ENCODE measurements at regions not wholly inside any gene's neighbourhood (a gene's known extent, or its start where the extent isn't known, plus 50 kb on each side); places are given as distances from the start of the nearest gene placed in this dataset.

GRCh38 chr2:225920621-225921220 lies 521.2 kb downstream of the NYAP2 start:
- Mint-ChIP-seq H3K27me3 (peaks cover 4% of the 10 kb centered on the region), H3K27ac (no peak overlapping the region), H3K9me3 (peaks cover 10% of the 10 kb centered on the region), H3K4me3 (no peak overlapping the region), H3K4me1 (no peaks in the 10 kb centered on the region), H3K36me3 (no peaks in the 10 kb centered on the region)
- DNase-seq: no peak

- Mint-ChIP-seq H3K4me3 (no peak overlapping the region), H3K9me3 (peaks cover 11% of the 10 kb centered on the region), H3K4me1 (no peaks in the 10 kb centered on the region), H3K36me3 (no peaks in the 10 kb centered on the region), H3K27ac (no peak overlapping the region), H3K27me3 (peaks cover 4% of the 10 kb centered on the region)
- DNase-seq: no peak
Measured at GRCh38 chr2:225916692-225917091, 517.2 kb downstream of the NYAP2 start.

GRCh38 chr2:225911019-225911418 lies 511.5 kb downstream of the NYAP2 start:
- H3K27me3 Mint-ChIP-seq: no peaks in the 10 kb centered on the region
- H3K4me3 Mint-ChIP-seq: no peak overlapping the region
- no peak overlapping the region for H3K27ac Mint-ChIP-seq
- no peaks in the 10 kb centered on the region for H3K4me1 Mint-ChIP-seq
- H3K36me3 Mint-ChIP-seq: no peaks in the 10 kb centered on the region
- H3K9me3 Mint-ChIP-seq: peaks cover 3% of the 10 kb centered on the region
- no peak for DNase-seq

GRCh38 chr2:225895126-225895525 lies 495.6 kb downstream of the NYAP2 start:
- Mint-ChIP-seq H3K4me1 (no peaks in the 10 kb centered on the region), H3K4me3 (no peak overlapping the region), H3K36me3 (no peaks in the 10 kb centered on the region), H3K27ac (no peak overlapping the region), H3K27me3 (peaks cover 35% of the 10 kb centered on the region), H3K9me3 (no peaks in the 10 kb centered on the region)
- no peak for DNase-seq

- no peaks in the 10 kb centered on the region for H3K36me3 Mint-ChIP-seq
- no peak overlapping the region for H3K27ac Mint-ChIP-seq
- no peaks in the 10 kb centered on the region for H3K9me3 Mint-ChIP-seq
- H3K4me1 Mint-ChIP-seq: peaks cover 1% of the 10 kb centered on the region
- H3K27me3 Mint-ChIP-seq: peaks cover 34% of the 10 kb centered on the region
- DNase-seq: no peak
- H3K4me3 Mint-ChIP-seq: no peak overlapping the region
Measured at GRCh38 chr2:225894236-225894980, 494.9 kb downstream of the NYAP2 start.

GRCh38 chr2:225893151-225893550 lies 493.6 kb downstream of the NYAP2 start:
- Mint-ChIP-seq H3K4me1 (peaks cover 1% of the 10 kb centered on the region), H3K27ac (no peak overlapping the region), H3K4me3 (no peak overlapping the region), H3K36me3 (no peaks in the 10 kb centered on the region), H3K9me3 (no peaks in the 10 kb centered on the region), H3K27me3 (peaks cover 27% of the 10 kb centered on the region)
- no peak for DNase-seq

GRCh38 chr2:225891771-225892170 lies 492.3 kb downstream of the NYAP2 start:
- Mint-ChIP-seq H3K9me3 (no peaks in the 10 kb centered on the region), H3K4me1 (peaks cover 1% of the 10 kb centered on the region), H3K36me3 (no peaks in the 10 kb centered on the region), H3K4me3 (no peak overlapping the region), H3K27me3 (peaks cover 16% of the 10 kb centered on the region), H3K27ac (no peak overlapping the region)
- no peak for DNase-seq

- Mint-ChIP-seq H3K36me3 (no peaks in the 10 kb centered on the region), H3K27ac (no peak overlapping the region), H3K27me3 (peaks cover 19% of the 10 kb centered on the region), H3K4me3 (no peak overlapping the region), H3K9me3 (no peaks in the 10 kb centered on the region), H3K4me1 (peaks cover 1% of the 10 kb centered on the region)
- no peak for DNase-seq
Measured at GRCh38 chr2:225891013-225891412, 491.5 kb downstream of the NYAP2 start.

GRCh38 chr2:225889452-225889851 lies 489.9 kb downstream of the NYAP2 start:
- Mint-ChIP-seq H3K4me3 (no peak overlapping the region), H3K36me3 (no peaks in the 10 kb centered on the region), H3K4me1 (peaks cover 1% of the 10 kb centered on the region), H3K9me3 (no peaks in the 10 kb centered on the region), H3K27ac (no peak overlapping the region), H3K27me3 (peaks cover 16% of the 10 kb centered on the region)
- DNase-seq: no peak

- Mint-ChIP-seq H3K36me3 (no peaks in the 10 kb centered on the region), H3K27me3 (peaks cover 12% of the 10 kb centered on the region), H3K4me1 (no peaks in the 10 kb centered on the region), H3K9me3 (no peaks in the 10 kb centered on the region), H3K27ac (no peak overlapping the region), H3K4me3 (no peak overlapping the region)
- DNase-seq: no peak
Measured at GRCh38 chr2:225867071-225867470, 467.6 kb downstream of the NYAP2 start.

- no peak overlapping the region for H3K27ac Mint-ChIP-seq
- H3K4me3 Mint-ChIP-seq: no peak overlapping the region
- H3K36me3 Mint-ChIP-seq: no peaks in the 10 kb centered on the region
- H3K9me3 Mint-ChIP-seq: no peaks in the 10 kb centered on the region
- DNase-seq: no peak
- peaks cover 12% of the 10 kb centered on the region for H3K27me3 Mint-ChIP-seq
- no peaks in the 10 kb centered on the region for H3K4me1 Mint-ChIP-seq
Measured at GRCh38 chr2:225865468-225865867, 466.0 kb downstream of the NYAP2 start.

- peaks cover 12% of the 10 kb centered on the region for H3K27me3 Mint-ChIP-seq
- no peak overlapping the region for H3K4me3 Mint-ChIP-seq
- no peak for DNase-seq
- H3K36me3 Mint-ChIP-seq: no peaks in the 10 kb centered on the region
- no peaks in the 10 kb centered on the region for H3K4me1 Mint-ChIP-seq
- H3K27ac Mint-ChIP-seq: no peak overlapping the region
- no peaks in the 10 kb centered on the region for H3K9me3 Mint-ChIP-seq
Measured at GRCh38 chr2:225864394-225864793, 464.9 kb downstream of the NYAP2 start.

GRCh38 chr2:225842939-225843338 lies 443.4 kb downstream of the NYAP2 start:
- DNase-seq: no peak
- no peaks in the 10 kb centered on the region for H3K4me1 Mint-ChIP-seq

GRCh38 chr2:225841314-225841713 lies 441.8 kb downstream of the NYAP2 start:
- Mint-ChIP-seq H3K27ac (no peak overlapping the region), H3K27me3 (peaks cover 1% of the 10 kb centered on the region), H3K36me3 (no peaks in the 10 kb centered on the region), H3K4me3 (no peak overlapping the region), H3K9me3 (no peaks in the 10 kb centered on the region), H3K4me1 (no peaks in the 10 kb centered on the region)
- no peak for DNase-seq

More at GRCh38 chr2:225842939-225843338, 443.4 kb downstream of the NYAP2 start:
- Mint-ChIP-seq H3K27ac (no peak overlapping the region), H3K9me3 (no peaks in the 10 kb centered on the region), H3K4me3 (no peak overlapping the region), H3K36me3 (no peaks in the 10 kb centered on the region), H3K27me3 (no peaks in the 10 kb centered on the region)

GRCh38 chr2:225837328-225837727 lies 437.8 kb downstream of the NYAP2 start:
- Mint-ChIP-seq H3K4me1 (no peaks in the 10 kb centered on the region), H3K4me3 (no peak overlapping the region), H3K9me3 (no peaks in the 10 kb centered on the region), H3K36me3 (no peaks in the 10 kb centered on the region), H3K27ac (no peak overlapping the region), H3K27me3 (peaks cover 6% of the 10 kb centered on the region)
- no peak for DNase-seq

All from activated naive CD8-positive, alpha-beta T cell treated with anti-CD3 and anti-CD28 coated beads for 36 hours (primary cell).